Inflammatory macrophage treated with lipopolysaccharide for 1 hour (primary cell): ENCODE measurements at regions not wholly inside any gene's neighbourhood (a gene's known extent, or its start where the extent isn't known, plus 50 kb on each side); places are given as distances from the start of the nearest gene placed in this dataset.

ENCODE experiments used
- DNase-seq, 2 donors: peaks; one replicate each; pipeline ENCODE4 v3.0.0-alpha.2; 2020 to 2022

DNA sequence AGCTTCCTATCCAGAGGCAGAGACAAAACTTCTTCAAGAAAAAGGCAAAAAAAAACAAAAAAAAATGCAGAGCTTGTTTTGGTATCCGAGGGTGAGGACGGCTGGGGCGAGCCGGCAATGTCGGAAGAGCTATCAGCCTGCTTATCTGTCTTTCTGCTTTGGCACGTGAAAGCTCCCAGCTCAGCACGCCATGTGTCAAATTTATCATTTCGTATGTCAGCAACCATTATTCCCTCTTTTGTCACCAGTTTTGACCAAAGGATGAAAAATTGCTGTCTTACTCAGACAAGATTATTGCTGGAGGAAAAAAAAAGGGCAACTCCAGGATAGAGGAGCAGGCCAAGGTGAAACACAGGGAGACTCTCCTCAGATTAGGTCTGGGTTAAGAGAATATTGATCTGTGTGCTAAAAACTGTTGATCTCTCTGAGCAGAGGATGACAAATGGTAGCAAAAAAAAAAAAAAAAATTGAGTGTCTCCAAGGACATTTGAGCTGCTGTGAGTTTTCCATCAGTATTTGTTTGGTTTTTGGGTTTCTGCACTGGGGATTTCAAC, 532.0 kb upstream of the POU3F3 start:
- no peak for DNase-seq

- DNase-seq: no peak
These were observed 521.2 kb upstream of the POU3F3 start for GRCh38 chr2:104332731-104333130.

GRCh38 chr2:104337869-104338268, 516.0 kb upstream of the POU3F3 start:
- no peak for DNase-seq

DNA sequence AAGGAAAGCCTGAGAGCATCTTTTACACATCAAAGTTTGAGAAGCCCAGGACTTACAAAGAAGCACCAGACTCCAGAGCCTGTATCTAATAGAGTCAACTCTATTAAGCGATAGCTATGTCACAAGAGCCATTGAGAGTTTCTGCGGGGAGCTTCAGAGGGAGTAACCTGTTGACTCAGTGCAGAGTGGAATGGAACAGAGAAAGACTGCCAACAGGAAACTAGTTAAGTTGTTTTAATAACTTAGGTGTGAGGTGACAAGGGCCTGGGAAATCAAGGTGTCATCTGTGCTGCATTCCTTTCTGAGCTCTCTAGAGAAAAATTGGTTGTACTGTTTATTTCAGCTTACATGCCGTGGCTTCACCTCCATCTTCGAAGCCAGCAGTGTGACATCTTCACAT, 513.8 kb upstream of the POU3F3 start:
- no peak for DNase-seq

DNA sequence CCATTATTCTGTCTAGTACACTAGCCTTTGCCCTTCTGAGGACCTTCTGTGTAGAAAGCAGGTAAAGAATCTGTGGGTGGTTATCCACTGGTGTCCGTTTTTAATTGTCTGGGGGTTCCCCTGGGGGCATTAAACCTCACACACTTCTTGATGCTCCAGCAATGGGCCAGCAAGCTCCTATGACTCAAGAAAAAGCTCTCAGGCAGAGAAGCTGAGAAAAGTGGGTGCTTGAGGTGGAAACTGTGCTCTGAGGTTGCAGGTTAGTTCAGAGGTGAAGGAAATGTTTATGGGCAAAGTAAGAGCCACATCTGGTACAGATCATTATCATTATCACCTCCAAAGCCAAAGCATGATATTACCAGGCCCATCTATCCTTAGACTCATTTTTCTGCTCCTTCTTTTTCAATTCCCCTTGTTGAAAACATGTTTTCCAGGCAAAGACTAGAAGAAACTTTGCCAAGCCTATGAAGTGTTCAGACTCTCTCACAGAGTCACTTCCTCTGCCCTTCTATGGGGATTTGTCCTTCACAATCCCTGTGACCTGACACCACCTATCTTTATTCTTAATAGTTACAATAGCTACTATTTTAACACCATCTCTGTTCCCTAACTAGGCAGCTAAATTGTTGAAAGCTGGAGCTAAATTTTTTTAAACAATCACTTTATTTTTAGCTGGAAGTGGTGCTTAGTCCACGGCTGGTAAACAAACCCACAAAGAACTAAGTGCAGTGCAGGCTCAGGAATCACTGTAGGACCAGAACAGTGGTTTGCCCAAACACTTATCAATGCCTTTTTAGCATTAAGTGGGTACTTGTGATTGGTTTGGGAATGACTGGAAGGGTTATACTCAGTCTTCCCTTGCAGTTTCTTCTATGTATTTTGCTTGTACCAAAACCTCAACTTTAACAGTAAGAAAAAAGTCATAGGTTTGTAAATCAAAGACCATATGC, 512.8 kb upstream of the POU3F3 start:
- no peak for DNase-seq

DNA sequence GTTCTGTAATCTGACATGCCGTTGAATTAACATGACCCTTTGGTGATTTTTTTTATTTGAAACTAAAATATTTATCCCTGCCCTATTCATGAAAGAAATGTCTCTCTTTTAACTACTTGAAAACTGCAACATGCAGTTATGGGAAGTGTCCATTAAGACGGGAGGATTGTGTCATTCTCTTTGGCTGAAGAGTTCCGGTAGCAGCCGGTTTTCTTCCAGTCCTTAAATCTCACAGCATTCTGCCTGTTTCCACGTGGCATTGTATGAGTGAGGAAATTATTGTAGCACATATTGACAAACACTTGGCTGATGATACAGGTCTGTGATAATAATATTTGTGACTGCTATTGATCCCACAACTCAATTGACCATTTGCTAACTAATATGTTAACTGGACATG, 509.6 kb upstream of the POU3F3 start:
- DNase-seq: no peak

DNA sequence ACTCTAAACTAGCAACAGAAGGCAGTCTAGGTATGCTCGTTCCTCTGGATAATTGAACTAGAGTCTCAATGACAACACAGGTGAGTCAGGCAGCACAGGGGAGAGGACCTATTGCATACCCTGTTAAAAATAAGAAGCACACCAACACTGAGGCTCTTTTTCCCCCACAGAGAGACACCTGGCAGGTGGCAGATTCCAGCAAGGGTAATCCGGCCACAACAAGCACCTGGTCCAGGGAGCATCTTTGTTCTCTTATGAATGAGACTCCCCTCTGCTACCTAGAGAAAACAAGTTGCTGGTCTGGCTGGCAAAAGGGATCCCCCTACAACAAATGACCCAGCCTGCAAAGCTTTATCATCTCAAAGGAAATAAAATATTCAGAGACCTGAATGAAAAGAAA, 508.9 kb upstream of the POU3F3 start:
- DNase-seq: no peak

GRCh38 chr2:104358122-104358521, 495.8 kb upstream of the POU3F3 start:
- no peak for DNase-seq

DNA sequence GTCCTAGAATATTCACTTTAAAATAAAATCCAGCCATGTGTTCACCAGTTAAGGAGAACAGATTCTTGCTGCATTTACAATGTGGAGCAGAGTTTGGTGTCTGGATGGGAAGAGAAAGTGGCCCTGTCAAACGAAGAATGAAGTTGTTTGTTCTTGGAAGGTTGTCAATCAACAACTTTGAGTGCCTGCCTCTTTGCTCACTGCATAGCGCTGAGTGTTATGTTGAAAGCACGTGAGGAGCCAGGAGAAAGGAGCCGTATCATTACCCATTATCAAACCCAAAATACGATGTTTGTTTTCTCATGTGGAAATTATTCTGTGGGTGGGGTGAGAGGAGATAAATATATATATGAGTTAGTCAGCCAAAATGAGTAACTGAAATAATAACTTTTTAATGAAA, 492.5 kb upstream of the POU3F3 start:
- no peak for DNase-seq

DNA sequence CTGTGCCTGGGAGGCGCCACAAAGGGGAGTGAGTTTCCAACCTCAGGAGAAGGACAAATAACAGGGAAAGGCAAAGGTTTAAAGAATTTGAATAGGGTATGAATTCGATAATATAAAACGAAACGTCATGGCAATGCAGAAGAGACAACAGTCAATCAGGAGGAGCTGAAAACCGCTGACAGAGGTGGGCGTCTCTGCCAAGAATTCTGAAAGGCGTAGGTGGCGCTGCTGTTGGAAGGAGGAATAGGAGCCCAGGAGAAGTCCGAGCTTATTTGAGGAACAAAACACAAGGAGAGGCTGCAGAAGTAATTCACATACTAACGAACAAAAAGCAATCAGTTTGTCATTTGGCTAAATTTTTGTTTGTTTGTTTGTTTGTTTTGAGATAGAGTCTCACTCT, 485.8 kb upstream of the POU3F3 start:
- no peak for DNase-seq

DNA sequence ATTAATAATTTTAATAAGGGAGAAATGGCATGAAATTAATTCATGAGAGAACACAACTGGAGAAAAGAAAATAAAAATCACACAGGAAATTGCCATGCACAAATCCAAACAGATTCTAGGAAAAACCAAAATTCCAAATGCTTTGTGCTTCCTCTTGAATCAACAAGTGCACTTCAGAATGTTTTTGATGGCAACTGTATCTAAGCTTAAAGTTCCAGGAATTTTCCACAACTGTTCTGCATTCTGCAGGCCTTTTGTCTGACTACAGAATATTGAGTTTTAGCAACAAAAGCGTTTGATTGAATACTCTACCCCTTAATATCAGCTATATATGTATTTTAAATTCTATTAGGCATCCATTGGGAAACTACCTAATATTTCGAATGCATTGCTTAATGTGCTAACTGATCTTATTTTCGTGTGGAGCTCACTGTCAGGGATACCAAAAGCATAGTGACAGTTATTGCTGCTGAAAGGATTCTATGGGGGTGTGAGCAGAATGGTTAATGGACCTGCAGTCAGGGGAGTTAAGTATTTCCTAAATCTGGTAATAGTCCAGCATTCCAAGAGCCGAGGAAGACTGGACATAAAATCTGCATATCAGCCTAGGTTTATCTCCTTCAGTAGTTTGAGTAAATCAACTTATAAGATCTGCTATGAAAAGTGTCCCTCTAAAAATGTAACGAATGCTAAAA, 482.7 kb upstream of the POU3F3 start:
- no peak for DNase-seq

- no peak for DNase-seq
These were observed 478.7 kb upstream of the POU3F3 start for GRCh38 chr2:104375206-104375605.

GRCh38 chr2:104378853-104379374, 475.0 kb upstream of the POU3F3 start:
- peak; percentile 13 to 19 for DNase-seq

- DNase-seq: no peak
These were observed 469.0 kb upstream of the POU3F3 start for GRCh38 chr2:104384961-104385360.

DNA sequence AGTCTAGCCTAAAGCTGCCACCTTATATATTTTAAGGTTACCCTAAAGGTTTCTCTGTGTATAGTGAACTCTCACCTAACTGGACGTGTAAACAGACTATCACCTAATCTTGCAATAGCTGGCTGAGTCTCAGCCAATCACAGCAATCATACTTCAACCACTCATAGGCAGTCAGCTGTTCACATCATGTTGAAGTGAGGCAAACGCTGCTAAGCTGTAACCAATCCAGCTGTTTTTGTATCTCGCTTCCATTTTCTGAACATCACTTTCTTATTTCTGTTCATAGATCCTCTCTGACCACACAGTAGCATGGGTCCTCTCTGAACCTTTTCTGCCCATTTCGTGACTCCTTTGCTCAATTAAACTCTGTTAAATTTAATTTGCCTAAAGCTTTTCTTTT, 468.2 kb upstream of the POU3F3 start:
- DNase-seq: no peak

GRCh38 chr2:104388296-104388695, 465.6 kb upstream of the POU3F3 start:
- no peak for DNase-seq

- DNase-seq: no peak
These were observed 451.1 kb upstream of the POU3F3 start for GRCh38 chr2:104402825-104403224.

GRCh38 chr2:104404526-104404925, 449.4 kb upstream of the POU3F3 start:
- DNase-seq: no peak

GRCh38 chr2:104405623-104406022, 448.3 kb upstream of the POU3F3 start:
- no peak for DNase-seq

DNA sequence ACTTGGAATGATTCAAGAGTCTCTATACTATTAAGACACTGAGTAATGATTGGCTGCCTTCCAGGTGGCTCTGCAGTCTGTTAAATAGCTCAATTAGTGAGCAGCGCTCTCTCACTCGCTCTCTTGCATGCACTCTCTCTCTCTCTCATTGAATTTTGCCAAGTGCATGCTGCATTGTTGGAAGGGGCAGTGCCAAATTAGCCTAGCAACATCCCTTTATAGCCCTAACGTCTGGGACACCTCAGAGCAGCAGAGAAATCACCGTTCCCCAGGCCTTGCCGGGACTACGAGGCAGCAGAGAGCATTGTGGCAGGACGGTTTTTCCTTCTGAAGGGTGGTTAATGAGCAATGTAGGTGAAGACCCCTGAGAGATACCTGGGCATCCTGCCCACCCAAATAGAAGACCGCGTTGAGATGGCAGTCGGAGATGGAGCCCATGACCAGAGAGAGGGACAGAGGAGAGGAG, 447.6 kb upstream of the POU3F3 start:
- no peak for DNase-seq

DNA sequence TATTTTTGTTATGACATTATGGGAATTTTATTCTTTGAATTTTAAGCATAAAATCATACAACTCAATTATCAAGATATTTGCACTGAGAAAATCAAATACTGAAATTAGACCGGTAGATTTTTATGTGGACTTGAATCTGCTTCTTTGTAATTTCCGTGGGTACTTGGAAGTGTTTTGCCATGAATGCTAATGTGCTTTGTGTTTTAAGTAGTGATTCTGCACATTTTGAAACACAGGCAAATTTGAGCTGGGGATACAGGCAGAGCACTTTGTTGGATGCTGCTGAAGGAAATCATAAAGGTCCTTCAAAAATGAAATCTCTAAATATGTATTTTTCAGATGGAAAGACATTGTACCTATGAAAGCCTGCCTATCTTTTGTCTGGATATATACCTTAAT, 446.3 kb upstream of the POU3F3 start:
- DNase-seq: no peak

- DNase-seq: no peak
These were observed 445.6 kb upstream of the POU3F3 start for GRCh38 chr2:104408266-104408665.

- no peak for DNase-seq
These were observed 443.8 kb upstream of the POU3F3 start for GRCh38 chr2:104410136-104410535.

GRCh38 chr2:104412384-104412783, 441.5 kb upstream of the POU3F3 start:
- DNase-seq: peak; percentile 8 to 55
